GM10266 (cell line): ENCODE measurements at regions not wholly inside any gene's neighbourhood (a gene's known extent, or its start where the extent isn't known, plus 50 kb on each side); places are given as distances from the start of the nearest gene placed in this dataset.

Experiments used
- DNase-seq: peaks from one replicate; pipeline ENCODE4 v3.0.0; 2012; ENCODE audit errors: extremely low spot score
- TF ChIP-seq, protein P1 (sequence below): IDR thresholded peaks from 2 replicates; pipeline ENCODE4 v1.5.1; 2012; ENCODE audit warnings: mild to moderate bottlenecking, low read depth; ENCODE audit not compliant: control insufficient read depth, insufficient read depth; ENCODE audit errors: missing control alignments

DNA sequence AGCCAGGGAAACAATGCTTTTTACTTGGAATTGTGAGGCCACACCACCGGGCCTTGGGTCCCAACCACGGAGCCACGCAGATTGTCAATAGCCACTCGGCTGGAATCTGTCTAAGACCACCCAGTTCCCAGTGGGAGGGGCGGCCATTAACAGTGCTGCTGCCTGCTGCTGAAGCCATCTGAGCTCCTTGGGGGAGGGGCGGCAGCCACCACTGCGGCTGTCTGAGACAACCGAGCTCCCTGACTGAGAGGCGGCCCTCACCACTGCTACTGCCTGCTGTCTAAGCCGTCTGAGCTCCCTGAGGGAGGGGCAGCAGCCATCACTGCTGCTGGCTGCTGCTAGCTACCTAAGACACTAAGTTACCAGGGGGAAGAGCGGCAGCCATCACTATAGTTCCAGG lies 64.3 kb downstream of the DMRTA2 start:
- TF ChIP-seq, protein P1, sequence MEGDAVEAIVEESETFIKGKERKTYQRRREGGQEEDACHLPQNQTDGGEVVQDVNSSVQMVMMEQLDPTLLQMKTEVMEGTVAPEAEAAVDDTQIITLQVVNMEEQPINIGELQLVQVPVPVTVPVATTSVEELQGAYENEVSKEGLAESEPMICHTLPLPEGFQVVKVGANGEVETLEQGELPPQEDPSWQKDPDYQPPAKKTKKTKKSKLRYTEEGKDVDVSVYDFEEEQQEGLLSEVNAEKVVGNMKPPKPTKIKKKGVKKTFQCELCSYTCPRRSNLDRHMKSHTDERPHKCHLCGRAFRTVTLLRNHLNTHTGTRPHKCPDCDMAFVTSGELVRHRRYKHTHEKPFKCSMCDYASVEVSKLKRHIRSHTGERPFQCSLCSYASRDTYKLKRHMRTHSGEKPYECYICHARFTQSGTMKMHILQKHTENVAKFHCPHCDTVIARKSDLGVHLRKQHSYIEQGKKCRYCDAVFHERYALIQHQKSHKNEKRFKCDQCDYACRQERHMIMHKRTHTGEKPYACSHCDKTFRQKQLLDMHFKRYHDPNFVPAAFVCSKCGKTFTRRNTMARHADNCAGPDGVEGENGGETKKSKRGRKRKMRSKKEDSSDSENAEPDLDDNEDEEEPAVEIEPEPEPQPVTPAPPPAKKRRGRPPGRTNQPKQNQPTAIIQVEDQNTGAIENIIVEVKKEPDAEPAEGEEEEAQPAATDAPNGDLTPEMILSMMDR = no peak
- DNase-seq = no peak

DNA sequence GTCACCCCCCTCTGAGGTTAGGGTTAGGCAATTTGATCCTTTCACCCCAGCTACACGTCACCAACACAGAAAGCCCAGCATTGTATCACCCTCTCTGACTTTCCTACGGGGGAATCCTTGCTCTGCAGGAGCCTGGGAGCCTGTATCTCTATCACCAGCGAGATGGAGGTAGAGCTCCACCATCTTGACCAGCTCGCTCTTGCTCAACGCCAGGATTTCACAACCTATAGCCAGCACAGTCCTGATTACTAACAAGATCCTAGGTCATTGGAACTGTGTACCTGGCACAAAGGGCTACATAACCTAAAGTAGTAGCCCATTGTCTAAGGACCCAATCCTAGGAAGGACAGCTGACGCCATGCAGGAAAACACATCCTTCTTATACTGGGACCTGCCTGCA lies 66.1 kb downstream of the DMRTA2 start:
- no peak for DNase-seq
- TF ChIP-seq, protein P1 = no peak

DNA sequence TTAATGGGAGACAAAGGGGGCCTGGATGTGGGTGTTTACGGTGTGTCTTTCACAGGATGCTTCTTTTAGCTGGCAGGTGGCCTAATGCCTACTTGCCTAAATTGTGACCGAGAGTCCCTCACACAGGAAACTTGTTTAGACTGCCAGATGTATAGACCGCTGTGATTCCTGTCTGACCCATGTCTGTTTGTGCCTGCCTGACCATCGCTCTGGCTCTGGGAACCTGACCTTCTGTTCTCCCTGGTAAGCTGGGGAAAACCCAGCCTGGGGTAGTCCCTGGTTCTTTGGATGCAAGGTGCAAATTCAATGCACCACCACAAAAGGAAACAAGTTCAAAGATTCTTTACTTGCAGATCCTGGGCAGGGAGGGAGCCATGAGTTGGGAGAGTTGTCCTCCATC lies 68.4 kb downstream of the DMRTA2 start:
- TF ChIP-seq, protein P1 = no peak
- no peak for DNase-seq

DNA sequence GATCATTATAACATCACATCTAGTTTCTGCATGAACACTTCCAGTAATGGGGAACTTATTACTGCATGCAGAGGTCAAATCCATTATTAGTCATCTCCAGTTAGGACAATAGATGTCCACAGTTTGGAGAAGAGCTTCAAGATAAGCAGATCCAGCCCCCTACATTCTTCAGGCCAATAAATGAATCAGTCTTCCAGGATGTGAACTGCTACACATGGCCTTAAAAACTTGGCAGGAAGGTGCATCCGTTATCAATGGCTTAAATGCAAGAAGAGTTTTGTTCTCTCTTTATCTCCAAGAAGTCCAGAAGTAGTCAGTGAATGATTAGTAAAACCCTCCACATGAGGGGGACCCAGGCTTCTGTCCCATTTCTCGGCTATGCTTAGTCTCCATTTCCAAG lies 70.8 kb downstream of the DMRTA2 start:
- no peak for DNase-seq
- TF ChIP-seq, protein P1 = no peak

DNA sequence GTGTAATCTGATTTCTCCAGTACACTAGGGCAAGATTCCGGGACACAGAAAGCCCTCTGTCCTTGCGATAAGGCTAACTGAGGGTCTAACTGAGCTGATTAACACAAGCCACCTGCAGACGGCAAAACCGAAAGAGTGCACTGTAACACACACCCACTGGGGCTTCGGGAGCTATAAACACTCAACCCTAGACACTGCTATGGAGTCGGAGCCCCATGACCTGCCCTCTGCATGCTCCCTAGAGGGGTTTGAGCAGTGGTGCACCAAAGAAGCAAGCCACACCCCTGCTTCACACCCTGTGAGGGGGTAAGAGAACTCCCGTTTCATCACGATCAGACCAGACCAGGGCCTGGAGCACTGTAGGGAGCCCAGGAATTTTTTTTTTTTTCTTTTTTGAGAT lies 72.4 kb downstream of the DMRTA2 start:
- DNase-seq = no peak
- TF ChIP-seq, protein P1 = no peak

DNA sequence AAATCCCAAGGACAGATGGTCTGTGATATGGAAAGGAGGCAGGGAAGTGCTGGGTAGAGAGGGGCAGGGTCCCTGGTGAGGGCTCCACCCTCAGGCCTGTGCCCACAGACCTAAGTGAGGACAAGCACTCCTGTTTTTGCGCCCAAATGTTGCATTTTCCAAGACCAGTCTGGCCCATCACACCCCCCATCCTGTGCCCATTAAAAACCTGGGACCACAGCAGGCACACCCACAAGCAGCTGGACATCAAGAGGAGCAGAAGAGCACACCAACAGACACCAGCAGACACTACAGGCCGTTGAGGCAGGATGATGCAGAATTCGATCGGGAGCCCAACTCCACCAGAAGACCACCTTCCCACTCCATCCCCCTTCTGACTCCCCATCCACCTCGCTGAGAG lies 72.8 kb downstream of the DMRTA2 start:
- TF ChIP-seq, protein P1 = no peak
- no peak for DNase-seq

DNA sequence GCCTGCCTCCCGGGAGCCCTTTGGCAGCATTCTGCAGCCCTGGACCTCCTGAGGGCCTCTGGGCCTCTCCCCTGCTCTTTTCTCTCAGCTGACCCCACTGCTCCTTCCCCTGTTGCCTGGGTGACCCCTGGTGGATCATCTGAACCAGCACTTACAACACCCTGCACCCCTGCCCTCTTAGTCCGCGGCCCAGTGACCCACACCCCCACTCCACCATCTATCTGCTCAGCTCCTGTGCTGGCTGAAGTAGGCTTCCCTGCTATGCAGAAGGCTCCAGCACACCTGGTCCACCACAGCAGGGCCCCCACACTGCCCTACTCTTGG lies 74.0 kb downstream of the DMRTA2 start:
- no peak for DNase-seq
- TF ChIP-seq, protein P1 = no peak
